Retinal pigment epithelial cell (primary cell): ENCODE measurements at regions not wholly inside any gene's neighbourhood (a gene's known extent, or its start where the extent isn't known, plus 50 kb on each side); places are given as distances from the start of the nearest gene placed in this dataset.

ENCODE experiments used
- DNase-seq: peaks from one replicate; pipeline ENCODE4 v3.0.0-alpha.2; 2010; ENCODE audit warnings: low read depth
- H3K4me3 ChIP-seq: 2 replicates; pipeline ENCODE4 v1.5.1; 2011; ENCODE audit warnings: mild to moderate bottlenecking, low read length, control low read depth, moderate library complexity
- TF ChIP-seq, protein P1 (sequence below): conservative IDR thresholded peaks from 2 replicates; pipeline ENCODE4 v1.5.1; 2011; ENCODE audit warnings: low read depth, low read length, control low read depth, inconsistent platforms

GRCh38 chr9:1951446-1951845 lies 63.7 kb upstream of the SMARCA2 start:
- DNase-seq: no peak
- TF ChIP-seq, protein P1, sequence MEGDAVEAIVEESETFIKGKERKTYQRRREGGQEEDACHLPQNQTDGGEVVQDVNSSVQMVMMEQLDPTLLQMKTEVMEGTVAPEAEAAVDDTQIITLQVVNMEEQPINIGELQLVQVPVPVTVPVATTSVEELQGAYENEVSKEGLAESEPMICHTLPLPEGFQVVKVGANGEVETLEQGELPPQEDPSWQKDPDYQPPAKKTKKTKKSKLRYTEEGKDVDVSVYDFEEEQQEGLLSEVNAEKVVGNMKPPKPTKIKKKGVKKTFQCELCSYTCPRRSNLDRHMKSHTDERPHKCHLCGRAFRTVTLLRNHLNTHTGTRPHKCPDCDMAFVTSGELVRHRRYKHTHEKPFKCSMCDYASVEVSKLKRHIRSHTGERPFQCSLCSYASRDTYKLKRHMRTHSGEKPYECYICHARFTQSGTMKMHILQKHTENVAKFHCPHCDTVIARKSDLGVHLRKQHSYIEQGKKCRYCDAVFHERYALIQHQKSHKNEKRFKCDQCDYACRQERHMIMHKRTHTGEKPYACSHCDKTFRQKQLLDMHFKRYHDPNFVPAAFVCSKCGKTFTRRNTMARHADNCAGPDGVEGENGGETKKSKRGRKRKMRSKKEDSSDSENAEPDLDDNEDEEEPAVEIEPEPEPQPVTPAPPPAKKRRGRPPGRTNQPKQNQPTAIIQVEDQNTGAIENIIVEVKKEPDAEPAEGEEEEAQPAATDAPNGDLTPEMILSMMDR: no peak
- H3K4me3 ChIP-seq: no peak overlapping the region

DNA sequence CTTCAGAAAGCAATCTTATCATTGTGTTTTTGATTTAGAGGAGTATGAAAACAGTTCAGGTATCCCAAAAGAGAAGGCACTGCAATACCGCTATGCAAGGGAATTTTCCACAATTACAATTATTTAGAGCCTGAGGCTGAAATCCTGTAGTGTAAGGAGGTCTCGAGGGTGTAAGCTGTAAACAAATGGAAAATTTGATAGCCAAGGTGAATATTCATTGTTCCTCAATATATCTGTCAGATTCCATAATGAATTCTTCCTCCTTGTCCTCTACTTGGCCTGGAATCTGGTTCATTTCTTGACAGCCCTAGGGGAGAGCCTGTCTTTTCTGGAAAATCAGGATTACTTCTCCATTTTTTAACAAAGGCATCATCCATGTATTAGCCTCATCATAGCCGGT lies 63.1 kb upstream of the SMARCA2 start:
- DNase-seq: no peak
- TF ChIP-seq, protein P1: no peak
- H3K4me3 ChIP-seq: no peak overlapping the region

DNA sequence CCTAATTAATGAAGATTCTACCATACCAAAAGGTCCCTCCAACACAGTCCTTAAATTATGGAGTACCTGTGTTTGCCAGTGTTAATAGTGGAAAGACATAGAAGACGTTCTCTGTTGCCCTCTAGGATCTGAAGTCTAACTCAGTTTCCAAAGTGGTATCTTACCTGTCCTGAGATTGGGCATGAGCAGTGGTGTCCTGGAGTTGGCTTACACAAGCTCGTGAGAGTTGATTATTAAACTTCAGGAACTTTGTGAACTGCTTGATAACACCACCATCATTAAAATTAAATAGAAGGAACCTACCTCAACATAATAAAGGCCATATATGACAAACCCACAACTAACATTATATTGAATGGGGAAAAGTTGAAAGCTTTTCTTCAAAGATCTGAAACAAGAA lies 60.9 kb upstream of the SMARCA2 start:
- TF ChIP-seq, protein P1: no peak
- DNase-seq: no peak
- H3K4me3 ChIP-seq: no peak overlapping the region

DNA sequence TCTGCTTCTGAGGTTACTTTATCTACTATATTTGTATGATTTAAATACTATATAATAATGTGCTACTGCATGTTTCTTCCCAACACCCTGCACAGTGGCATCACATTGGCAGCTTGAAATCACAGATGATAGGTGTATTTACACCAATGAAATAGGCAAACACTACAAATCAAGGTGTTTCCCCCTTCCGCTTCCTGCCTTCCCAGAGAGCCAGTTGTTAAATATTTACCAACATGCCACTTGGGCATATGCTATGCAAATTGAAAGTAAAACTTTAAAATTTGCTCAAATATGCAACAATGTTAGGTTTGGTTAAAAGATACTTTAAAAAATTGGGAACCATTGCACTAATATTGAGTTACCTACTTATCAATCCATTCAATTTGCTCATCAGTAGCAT lies 58.2 kb upstream of the SMARCA2 start:
- H3K4me3 ChIP-seq: no peak overlapping the region
- no peak for DNase-seq
- TF ChIP-seq, protein P1: no peak

DNA sequence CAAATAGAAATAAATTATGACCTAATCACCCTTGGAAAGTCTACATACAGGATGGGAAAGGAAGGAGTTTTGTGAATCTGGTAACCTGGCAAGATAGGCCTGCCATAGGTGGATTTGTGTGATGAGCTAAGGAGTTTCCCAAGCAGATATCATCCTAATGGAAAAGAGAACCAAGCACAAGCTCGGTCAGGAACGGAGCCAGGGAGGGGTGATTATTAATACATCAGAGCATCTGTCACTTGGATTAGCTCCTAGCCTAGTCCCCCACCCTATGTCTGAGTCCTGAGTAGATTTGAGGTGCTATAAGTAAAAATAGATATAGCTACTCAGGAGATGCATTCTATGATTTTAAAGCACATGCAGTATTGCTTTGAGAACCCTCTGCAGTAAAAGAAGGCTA lies 57.3 kb upstream of the SMARCA2 start:
- no peak for DNase-seq
- TF ChIP-seq, protein P1: no peak
- H3K4me3 ChIP-seq: no peak overlapping the region

GRCh38 chr9:1959371-1959770 lies 55.8 kb upstream of the SMARCA2 start:
- no peak overlapping the region for H3K4me3 ChIP-seq
- DNase-seq: no peak
- TF ChIP-seq, protein P1: no peak

DNA sequence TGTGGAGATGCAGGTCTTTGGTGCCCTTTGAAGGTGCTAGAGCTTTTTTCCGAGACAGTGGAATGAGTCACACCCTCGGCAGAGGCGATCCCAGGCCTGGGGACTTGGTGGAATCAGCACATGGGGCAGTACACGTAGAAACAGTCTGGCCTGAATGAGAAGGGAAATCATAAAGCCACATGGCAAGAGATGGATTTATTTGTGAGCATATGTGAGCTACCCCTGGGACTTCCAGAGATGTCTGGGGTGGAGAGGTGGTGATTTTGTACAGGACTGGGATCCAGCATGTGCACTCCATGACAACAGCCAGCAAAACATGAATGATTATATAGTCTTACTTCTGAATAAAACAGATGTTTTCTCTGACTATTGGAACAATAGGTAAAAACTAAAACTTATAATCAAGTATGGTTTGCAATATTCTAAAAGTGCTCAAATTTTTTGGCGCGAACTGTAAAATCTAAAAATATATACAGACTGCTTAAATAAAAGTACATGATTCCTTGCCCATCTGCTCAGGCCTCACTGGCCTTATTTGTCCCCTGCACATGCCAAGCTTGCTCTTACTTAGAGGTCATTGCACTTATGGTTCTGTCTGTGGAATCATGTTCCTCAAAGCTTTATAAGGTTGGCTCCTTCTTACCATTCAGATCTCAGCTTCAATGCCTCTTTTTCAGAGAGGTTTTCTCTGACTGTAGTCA lies 54.7 kb upstream of the SMARCA2 start:
- TF ChIP-seq, protein P1: no peak

More for the DNA sequence above, 54.7 kb upstream of the SMARCA2 start:
- no peak overlapping the region for H3K4me3 ChIP-seq
- DNase-seq: no peak
